ENCODE measurements at regions not wholly inside any gene's neighbourhood (a gene's known extent, or its start where the extent isn't known, plus 50 kb on each side); places are given as distances from the start of the nearest gene placed in this dataset.
"Not testable (repeated sequence)": the region's sequence is repeated elsewhere in the genome, so short reads cannot be mapped to it uniquely, and the experiment has no call there.

DNA sequence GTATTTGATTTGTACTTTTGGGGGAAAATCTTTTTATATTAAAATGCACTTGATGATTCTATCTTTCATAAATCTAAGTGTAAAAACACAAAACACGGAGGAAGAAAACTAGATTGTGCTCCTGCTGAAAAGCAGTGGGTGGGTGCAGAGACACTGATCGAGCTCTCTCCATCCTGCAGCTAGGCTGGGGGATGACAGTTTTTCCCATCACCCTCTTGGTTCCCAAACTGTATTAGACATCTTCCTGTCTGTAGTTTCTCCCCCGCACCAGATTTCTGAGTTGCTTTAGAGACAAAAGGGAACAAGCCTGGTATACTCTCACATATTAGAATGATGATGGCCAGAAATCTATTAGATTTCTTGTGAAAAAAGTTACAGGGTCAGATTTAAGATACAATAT is 99.6 kb downstream of the FAM114A2 start:
- no peak for DNase-seq

DNA sequence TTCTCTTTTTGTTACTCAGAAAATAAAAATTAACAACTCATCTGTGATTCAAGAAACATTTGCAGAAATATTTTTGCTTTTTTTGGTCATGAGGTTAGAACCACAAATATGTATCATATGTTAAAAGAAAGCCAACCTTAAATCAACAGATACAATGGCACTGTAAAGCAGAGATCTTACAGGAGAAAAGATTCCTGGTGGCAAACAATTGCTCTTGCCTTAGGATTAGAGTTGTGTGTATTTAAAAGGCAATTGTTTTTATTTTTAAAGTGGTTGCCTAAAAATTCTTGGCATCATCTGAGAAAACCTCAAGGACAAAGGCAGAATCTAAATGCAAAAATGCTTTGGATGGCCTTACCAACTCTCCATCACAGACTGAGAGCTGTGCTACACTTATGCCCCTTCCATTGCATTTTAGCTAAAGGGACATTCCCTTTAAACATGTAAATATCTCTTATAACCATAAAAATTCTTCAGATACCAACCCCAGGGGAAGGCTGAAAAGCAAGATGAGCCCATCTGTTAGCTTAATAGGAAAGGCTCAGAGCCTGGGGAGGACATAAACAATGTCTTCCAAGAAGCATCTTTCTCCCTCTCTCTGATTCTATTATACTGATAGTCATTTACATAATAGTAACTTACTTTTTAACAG is 100.4 kb downstream of the FAM114A2 start:
- DNase-seq, result no peak

DNA sequence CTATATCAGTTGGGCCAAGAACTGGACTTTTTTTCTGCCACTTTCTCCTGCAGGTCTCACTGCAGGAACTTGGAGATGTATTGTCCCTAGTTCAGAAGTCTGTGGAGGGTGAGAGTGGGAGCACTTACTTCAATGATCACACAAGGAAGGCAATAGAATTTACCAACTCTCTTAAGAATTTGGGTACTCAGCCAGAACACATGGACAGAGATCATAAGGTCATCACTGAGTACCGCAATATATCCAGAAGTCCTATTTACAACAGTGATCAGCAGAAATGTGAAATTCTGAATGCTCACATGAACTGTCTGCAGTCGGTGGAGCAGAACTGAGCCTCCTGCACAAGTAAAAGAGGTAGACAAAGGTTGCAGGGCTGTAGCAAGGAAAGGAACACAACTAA is 101.0 kb downstream of the FAM114A2 start:
- DNase-seq, result no peak

DNA sequence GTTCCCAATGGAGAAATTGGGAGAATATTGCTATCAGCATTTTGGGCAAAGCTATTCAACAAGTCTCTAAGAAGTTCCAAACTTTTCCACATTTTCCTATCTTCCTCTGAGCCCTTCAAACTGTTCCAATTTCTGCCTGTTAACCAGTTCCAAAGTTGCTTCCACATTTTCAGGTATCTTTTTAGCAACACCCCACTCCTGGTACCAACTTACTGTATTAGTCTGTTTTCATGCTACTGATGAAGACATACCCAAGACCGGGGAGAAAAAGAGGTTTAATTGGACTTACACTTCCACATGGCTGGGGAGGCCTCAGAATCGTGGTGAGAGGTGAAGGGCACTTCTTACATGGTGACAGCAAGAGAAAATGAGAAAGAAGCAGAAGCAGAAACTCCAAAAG is 103.6 kb downstream of the FAM114A2 start:
- not testable (repeated sequence) for DNase-seq

DNA sequence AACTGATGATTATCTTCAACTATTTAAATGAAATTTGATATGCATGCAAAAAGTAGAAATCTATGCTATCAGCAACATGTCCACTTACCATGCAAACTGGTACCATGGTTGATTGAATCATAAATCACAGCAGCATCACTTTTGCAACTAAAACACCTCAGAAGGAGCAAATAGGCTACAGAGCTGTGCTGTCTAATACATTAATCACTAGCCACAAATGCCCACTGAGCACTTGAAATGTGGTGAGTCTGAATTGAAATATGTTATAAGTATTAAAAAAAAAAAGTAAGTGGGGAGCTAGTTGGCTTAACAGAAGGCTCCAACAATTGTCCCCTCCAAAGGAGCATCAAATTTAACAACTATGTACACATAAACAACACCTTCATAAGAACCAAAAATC is 112.5 kb downstream of the FAM114A2 start:
- DNase-seq, result no peak

DNA sequence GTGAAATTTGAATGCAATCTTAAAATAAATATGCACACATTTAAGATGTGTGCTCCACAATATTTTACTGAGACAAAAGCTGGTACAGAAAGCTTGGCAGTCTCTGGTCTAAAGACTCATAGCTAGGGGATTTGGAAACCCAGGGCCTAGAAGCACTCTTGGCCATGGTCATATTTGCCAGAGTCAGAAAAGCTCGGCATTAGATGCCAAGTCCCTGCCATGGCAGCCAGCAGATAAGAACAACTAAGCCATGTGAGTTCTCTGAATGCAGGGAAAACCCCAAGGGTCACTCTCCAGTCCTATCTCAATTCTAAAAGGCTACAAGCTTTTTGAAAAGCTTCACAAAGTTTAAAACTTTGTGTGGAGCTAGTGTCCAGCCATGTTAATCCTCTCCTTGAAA is 119.5 kb downstream of the FAM114A2 start:
- no peak for DNase-seq

DNA sequence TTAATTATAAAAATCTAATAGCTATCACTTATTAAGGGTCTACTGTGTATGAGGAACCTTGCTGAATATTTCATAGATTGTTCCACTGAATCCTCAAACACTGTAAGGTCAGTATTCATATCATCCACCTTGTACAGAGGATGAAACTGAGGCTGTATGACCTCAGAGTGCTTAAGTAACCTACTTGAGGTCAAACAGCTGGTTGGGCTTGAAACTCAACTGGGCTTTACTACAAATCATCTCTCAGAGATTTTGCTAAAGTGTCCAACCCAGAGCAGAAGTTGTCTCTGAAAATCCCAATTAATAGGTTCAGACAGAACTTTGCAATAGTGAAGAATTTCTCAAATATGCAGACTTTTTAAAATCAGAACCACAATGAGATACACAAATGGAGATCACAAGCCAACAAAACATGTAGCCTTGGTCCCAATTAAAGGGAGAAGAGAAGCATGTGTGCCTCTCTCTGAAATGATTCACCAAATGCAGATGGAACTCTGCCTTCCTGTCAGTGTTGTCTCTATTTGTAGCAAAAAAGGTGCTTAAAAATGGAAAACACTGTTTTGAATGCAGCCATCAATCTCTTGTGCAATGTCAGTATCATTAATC is 131.4 kb downstream of the FAM114A2 start:
- no peak for DNase-seq

DNA sequence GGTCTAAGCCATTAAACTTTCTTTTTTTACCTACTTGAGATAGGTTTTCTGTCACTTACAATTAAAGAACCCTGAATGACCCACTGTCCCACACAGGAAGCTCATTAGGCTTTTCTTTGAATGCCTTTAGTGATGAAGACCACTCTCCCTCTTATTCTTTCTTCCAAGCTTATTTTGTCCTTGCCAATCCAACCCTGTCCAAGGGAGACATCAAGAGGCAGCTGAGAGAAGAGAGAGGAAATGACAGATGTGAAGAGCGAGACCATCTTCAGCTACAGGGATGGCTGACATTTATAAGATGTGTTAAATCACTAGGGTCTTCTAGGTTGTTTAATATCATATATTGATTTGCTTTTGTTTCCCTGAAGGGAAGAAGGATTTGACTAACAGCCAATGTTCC is 133.5 kb downstream of the FAM114A2 start:
- no peak for DNase-seq

DNA sequence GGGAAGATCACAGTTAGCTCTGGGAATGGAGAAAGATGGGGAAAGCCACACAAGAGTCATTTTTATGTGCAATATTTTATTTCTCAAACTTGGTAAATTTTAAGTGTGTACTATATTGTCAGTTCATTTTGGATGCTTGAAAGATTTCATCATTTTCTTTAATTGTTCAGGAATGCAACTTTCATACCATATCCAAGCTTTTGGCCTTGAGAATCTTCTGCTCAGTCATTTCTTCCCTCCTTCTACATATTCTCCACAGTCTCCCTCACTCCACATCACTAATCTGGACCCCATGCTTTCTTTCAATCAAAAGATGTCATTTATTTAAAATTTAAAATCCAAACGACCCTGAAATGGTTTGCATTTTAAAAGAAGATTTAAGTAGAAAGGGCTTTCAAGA is 135.4 kb downstream of the FAM114A2 start:
- DNase-seq, result no peak

DNA sequence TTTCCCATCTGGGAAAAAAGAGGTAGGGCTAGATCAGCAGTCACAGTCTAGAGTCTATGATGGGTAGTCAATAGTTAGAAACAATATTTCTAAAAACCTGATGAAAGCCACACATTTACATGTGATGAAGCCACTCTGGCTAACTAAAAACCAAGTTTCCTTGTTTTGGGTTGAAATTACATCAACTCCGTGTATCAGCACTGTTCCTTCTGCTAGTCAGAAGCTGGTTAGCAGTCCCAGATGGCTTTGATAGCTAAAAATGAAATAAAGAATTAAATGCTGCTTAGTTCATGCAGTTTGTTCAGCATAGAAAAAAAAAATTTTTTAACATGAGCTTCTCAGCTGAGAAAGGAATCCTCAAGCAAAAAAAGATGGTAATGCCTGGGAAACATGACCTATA is 136.7 kb downstream of the FAM114A2 start:
- no peak for DNase-seq

DNA sequence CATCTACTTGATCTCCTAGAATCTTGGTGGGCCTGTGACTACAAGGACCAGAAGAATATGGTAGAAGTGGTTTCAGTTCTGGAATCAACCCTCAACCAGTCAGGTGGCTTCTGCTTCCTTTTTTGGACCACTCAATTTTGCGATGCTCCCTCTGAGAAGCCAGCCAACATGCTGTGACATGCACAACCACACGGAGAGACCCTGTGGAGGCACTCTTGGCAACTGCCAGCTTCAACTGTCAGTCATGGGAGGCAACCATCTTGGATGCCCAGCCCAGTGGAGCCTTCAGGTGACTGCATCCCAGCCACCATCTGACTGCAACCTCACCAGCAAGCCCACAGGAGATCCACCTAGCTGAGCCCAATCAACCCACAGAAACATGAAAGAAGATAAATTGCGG is 137.3 kb downstream of the FAM114A2 start:
- no peak for DNase-seq

DNA sequence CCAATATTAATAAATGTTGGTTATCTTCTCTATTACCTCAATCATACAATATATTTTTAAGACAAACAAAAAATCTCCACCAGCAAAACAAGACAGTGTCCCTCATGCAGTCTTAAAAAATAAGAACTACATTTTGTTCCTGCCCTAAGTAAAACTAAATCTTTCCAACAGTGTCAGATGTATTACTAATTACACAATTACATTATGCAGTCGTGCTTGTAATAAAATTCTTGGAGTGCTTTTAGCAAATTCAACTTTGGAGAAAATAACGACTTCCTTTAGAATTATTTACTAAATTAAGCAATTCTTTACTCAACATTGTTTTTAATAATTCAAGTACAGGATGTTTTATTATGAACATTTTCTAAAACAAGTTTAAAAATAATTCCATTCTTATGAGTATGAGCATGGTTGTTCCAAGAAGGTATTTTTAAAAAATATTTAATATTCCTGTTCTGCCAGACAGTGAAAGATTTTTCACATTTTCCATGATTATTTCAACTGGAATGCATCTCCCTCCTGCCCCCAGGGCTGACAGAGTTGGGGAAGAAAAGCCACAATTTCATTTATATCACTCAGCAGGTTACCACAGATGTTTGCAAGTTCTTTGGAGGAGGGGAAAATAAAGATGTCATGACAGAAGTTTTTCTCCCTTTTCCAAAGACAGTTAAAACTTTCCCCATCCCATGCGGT is 137.9 kb downstream of the FAM114A2 start:
- DNase-seq, result no peak

DNA sequence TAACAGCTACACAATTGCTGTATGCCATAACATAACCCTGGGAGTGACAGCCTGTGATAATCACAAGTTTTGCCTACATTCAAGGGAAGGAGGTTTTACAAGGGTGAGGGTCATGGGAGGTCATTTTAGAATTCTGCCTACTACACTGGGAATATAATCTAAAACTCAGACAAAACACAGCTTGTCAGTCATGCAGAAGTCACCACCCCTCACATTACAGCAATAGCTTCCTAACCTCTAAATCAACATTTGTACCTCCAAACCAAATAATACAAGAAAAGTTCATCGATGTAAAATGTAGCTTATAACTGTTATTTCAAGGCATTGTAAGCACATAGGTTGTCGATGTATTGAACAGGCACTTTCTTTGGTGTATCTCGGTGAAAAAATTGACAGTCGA is 139.0 kb downstream of the FAM114A2 start:
- DNase-seq, result no peak

DNA sequence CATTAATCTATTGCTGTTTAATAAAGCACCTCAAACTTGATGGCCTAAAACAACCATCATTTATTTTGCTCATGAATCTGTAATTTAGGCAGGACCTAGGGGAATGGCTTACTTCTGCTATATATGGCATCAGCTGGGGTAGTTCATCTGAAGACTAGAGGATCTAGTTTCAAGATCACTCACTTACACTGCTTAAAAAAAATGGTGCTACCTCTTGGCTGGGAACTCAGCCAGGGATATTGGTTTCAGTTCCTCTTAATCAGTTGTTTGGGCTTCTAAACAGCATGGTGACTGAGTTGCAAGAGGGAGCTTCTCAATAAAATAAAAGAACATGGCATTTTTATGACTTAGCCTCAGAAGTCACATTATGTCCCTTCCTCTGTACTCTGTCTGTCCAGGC is 142.0 kb downstream of the FAM114A2 start:
- peak; percentile 37 for DNase-seq

DNA sequence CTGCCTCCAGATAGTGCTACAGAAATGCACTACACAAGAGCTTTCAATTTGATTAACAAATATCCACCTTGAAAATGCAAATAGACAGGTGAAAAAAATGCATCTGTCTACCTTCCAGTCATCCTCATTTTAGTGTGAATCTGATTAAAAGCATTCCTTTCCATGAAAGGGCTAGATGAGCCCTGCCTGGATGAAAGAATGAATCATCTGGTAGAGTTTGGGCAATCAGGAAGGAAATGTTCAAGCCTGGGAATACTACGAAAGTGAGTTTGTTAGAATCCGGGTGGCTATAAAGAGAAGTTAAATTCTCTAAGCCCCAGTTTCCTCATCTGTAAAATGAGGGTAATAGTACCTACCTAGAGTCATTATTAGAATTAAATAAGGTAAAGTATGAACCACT is 142.6 kb downstream of the FAM114A2 start:
- no peak for DNase-seq

DNA sequence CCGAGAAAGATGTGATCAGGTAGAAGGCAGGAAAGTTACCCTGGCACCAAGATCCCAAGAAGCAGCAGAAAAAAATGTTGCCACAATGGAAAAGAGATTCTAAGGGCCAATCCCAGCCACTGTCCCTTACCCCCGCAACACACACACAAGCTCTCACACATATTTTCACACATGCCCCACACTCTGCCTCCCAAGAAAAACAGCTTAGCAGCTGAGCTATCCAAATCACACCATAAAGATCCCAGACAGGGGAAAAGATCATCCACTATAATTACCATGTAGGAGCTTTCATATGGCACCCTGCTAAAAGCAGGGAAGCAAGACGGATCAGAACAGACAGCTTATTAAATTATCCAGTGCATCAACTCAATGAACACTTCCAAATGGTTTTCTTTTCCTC is 143.4 kb downstream of the FAM114A2 start:
- DNase-seq, result no peak

DNA sequence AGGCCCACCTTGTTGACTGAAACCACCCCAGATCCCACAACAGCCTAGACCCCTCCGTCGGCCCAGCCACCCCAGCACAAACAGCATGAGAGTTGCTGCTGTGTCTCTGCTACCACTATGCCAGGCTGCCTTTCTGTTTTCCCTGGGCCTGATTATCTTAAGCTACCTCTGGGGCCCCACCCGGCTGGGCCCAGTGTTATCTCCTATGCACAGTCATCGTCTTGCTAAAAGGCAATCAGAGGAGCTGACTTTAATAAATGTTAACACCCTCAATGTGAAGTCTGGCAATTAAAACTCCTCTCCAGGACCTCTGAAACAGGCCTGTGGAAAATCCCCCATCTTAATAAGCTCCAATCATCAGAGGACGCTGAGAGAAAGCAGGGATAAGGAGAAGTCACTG is 144.9 kb downstream of the FAM114A2 start:
- DNase-seq, result no peak

DNA sequence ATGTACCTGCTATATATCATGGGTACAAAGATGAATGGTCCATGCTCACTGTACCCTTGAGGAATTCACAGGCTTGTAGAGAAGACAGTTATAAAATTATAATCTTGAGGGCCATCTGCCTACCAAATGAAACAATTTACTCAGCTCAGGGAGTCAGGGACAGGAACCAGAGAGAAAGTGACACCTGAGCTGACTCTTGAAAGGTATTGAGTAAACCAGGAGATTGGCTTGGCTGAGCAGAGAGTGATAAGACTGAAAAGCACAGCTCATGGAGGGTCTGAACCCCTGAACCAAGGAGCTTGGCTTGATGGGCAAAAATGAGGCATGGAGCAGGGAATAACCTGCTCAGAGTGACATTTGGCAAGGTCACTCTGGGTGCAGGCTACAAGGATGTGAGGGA is 147.3 kb downstream of the FAM114A2 start:
- DNase-seq, result no peak

DNA sequence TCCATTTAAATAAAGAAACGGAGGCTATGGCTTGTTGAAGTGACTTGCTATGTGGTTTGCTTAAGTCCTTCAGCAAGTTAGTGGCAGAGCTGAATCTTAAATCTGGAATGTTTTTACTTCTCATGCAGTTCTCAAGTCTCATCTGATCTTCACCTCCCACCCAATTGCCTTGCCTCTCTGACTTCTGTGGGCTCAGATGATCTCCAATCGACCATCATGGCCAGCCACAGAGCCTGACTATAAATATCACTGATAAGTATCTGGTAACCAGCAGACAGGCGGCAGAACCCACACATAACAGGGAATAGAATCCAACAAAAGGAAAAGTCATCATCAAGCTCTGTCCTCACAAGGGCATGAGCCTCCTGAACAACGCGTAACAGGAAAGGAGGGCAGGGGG is 149.9 kb downstream of the FAM114A2 start:
- DNase-seq, result no peak

DNA sequence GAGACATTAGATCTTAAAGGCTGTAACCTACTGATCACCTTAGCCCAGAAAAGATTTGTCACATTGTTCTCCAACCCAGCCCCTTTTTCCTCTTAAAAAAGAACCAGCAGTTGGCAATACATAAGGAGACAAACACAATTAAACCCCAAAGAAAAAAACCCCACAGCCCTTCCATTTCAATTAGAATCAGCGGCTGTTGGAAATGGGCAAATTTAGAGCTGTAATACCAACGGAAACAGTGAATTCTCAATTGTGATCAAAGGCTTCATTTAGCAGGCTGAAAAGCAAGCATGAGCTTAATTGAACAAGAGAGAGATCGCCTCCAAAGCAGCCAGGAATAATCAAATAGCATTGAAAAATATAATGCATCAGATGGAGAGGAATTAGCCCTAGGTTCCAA is 153.6 kb downstream of the FAM114A2 start:
- no peak for DNase-seq

DNA sequence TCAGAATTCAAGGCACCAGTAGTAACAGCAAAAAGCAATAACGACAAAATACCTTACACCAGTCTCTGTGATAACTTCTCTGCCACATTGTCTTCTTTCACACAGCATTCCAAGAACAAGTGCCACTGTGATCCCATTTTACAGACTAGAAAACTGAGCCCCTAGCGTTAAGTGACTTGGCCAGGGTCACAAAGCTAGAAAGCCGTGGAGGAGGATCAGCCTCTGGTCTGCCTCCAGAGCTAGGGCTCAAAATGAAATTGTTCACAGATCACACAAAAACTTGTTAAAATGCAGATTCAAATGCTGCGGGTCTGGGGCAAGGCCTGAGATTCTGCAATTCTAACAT is 154.1 kb downstream of the FAM114A2 start:
- DNase-seq, result no peak

DNA sequence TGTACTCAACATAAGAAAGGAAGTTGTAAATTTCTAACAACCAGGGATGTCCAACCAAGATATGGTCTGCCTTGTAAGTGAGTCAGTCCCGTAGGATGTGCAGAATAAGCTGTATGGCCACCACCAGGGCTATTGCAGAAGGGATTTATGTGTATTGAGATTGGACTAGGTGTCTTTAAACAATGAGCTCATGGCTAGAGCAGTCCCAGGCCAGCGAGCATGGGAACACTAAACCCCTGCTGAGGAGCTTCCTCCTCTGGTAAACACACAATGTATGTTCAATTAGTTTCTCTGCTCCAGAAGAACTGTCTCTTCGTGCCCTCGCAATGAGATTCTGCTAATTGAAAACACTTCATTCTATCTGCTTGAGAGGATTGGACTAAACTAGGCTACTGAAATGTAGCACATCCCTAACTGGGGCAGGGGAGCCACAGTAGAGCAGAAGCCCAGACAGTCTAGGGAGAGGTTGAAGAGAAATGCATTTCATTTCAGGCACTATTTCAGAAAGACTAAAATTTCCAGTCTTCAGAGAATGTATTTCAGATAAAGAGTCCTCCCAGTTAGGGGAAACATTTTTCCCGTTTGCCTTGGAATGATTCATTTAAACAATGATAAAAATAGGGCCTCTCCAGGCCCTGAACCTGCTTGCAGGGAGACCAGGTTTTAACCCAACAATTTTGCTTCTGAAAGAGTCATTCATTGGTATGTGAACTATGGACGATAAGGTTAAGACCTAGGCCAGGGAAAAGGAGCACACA is 154.7 kb downstream of the FAM114A2 start:
- DNase-seq, result no peak

DNA sequence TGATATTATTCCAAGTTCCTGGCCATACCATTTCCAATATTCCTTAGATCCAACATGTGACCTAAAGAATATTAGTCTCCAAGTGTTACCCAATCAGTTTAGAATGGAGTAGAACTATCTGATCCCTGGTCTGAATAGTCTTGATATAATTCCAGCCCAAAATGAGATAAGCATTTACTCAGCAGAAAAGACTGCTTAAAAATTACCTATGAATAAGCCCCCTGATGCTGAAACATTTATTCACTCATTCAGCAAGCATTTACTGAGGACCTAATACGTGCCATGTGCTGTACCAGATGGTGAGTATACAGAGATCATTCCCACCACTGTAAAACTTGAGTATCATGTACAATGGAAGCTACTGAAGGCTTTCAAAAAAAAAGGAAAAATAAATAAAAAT is 157.0 kb downstream of the FAM114A2 start:
- no peak for DNase-seq

DNA sequence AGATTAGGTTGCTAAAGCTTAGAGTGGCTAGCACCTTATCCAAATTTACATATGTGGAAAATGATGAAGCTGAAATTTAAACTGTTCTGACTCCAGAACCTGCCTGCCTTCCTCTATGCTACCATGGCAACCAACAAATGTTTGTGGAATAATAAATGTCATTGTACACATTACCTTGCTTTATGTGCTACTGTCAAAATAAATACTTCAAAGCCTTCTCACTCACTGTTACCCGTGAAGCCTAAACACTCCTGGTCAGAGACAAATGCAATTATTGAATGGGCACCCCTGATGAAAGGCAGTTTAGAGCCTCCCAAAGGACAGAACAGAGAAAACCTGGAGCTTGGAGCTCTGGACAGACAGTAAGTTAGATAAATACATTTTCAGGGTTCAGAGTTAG is 158.6 kb downstream of the FAM114A2 start:
- no peak for DNase-seq
